ENCODE measurements at regions not wholly inside any gene's neighbourhood (a gene's known extent, or its start where the extent isn't known, plus 50 kb on each side); places are given as distances from the start of the nearest gene placed in this dataset.

GRCh38 chr14:56976211-56976610 is 165.9 kb upstream of the OTX2 start:
- no peak for TF ChIP-seq CTCF (tag by site-specific recombination; IDR thresholded peaks at IDR 0.05)
- no peak for TF ChIP-seq ZNF324 (tag by site-specific recombination; IDR thresholded peaks at IDR 0.05)
- TF ChIP-seq GLI4 (tag by site-specific recombination; IDR thresholded peaks at IDR 0.05), result no peak
- TF ChIP-seq ZBTB21 (tag by site-specific recombination; IDR thresholded peaks at IDR 0.05), result no peak
- TF ChIP-seq ZNF335 (tag by site-specific recombination; conservative IDR thresholded peaks at IDR 0.05), result no peak
- no peak for TF ChIP-seq SALL2 (tag by site-specific recombination; IDR thresholded peaks at IDR 0.05; ENCODE audit: borderline replicate concordance)
- TF ChIP-seq PRDM2 (tag by site-specific recombination; IDR thresholded peaks at IDR 0.05; ENCODE audit: borderline replicate concordance), result no peak
- TF ChIP-seq TCF7L2 (IDR thresholded peaks at IDR 0.05; ENCODE audit: borderline replicate concordance, low read depth, low read length), result no peak
